ENCODE measurements at regions not wholly inside any gene's neighbourhood (a gene's known extent, or its start where the extent isn't known, plus 50 kb on each side); places are given as distances from the start of the nearest gene placed in this dataset.
A peak's percentile ranks its signal among the peaks of the same experiment; 100 is the strongest.

DNA sequence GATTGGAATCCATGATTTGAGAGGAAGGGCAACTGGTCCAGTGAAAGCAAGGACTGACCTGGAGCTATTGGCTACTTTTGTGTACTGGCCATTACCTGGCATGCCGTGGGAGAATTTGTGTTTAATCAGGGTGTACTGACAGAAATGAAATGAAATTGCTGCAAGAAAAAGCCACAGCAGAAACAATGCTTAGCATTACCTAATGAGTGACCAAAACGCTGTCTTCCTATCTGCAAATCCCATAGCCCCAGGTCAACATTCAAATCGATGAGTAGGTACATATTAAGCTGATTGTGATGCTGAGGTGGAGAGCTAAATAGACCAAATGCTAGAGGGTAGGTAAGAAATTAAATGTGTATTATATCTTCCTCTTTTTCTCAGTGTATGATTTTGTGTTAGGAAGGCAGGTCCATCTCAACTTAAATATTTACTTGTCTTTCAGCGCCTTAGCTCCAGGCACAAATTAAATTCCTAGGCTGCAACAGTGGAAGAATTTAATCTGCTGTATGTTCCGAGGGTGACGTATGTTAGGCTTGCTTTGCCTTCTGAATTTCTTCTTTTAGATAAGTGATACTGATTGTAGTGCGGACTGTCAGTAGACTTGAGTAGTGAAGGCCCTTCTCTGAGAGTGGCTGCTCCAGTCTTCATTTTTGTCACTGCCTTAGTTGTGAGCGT lies 331.1 kb downstream of the SV2B start:
- H2BK5ac ChIP-seq (ENCODE audit: low read length) = no peak overlapping the region
- WGBS (ENCODE audit: extremely low coverage, insufficient coverage, low lambda C conversion rate) = no CpG with 5 or more reads among the region's 8 CpGs
- no peak overlapping the region for H2AK5ac ChIP-seq (ENCODE audit: low read length)
- H2BK15ac ChIP-seq (replicated peaks; ENCODE audit: low read depth) = no peak overlapping the region
- H3K27ac ChIP-seq (ENCODE audit: low read depth, low read length) = no peak overlapping the region
- no peaks in the 10 kb centered on the region for H3K36me3 ChIP-seq (ENCODE audit: control insufficient read depth, insufficient read depth, low read length)
- no peak overlapping the region for H3K4me2 ChIP-seq (ENCODE audit: low read length)
- H3K4me1 ChIP-seq (ENCODE audit: control insufficient read depth, low read depth, low read length) = no peaks in the 10 kb centered on the region
- H3K4me3 ChIP-seq (ENCODE audit: low read length) = no peak overlapping the region
- H3K79me1 ChIP-seq (ENCODE audit: low read length) = no peaks in the 10 kb centered on the region
- H3K9ac ChIP-seq (ENCODE audit: low read length) = no peak overlapping the region
- H3K79me2 ChIP-seq (ENCODE audit: control insufficient read depth, insufficient read depth, low read length) = no peaks in the 10 kb centered on the region
- DNase-seq = no peak
- no peak overlapping the region for H4K5ac ChIP-seq (ENCODE audit: low read length)
- H3K27me3 ChIP-seq (ENCODE audit: insufficient read depth, low read length, poor library complexity) = no peaks in the 10 kb centered on the region
- no peak overlapping the region for H3K23ac ChIP-seq (ENCODE audit: low read length)
- H3K4ac ChIP-seq (ENCODE audit: low read depth, low read length) = no peak overlapping the region
- H3K18ac ChIP-seq (ENCODE audit: low read length) = no peak overlapping the region
- no peak overlapping the region for H2BK120ac ChIP-seq (ENCODE audit: low read depth, low read length)
- H3K56ac ChIP-seq (ENCODE audit: low read length) = no peak overlapping the region
- H4K8ac ChIP-seq (ENCODE audit: low read depth, low read length) = no peak overlapping the region

DNA sequence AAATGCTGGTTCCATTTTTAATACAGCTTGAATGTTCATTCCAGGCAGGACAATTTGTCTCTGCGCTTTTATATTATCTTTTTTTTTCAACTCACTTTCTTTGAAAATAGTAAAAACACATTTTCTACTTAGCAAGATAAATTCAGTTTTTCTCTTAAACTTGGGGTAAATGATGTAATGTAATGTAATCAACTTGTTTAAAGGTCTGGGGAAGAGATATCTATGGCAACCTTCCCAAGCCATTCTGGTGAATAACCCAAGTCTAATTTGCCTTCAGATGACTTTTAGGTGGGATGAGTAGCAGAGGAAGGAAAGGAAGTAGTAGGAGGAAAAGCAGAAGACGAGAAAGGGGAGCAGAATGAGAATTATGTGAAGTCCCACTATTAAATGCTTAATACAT lies 335.1 kb downstream of the SV2B start:
- Histone ChIP-seq H3K4ac (ENCODE audit: low read depth, low read length) (no peak overlapping the region), H3K79me1 (ENCODE audit: low read length) (no peaks in the 10 kb centered on the region), H3K23ac (ENCODE audit: low read length) (no peak overlapping the region), H3K27me3 (ENCODE audit: insufficient read depth, low read length, poor library complexity) (no peaks in the 10 kb centered on the region), H3K56ac (ENCODE audit: low read length) (no peak overlapping the region), H3K4me3 (ENCODE audit: low read length) (no peak overlapping the region), H3K9ac (ENCODE audit: low read length) (no peak overlapping the region), H3K36me3 (ENCODE audit: control insufficient read depth, insufficient read depth, low read length) (no peaks in the 10 kb centered on the region), H2AK5ac (ENCODE audit: low read length) (no peak overlapping the region), H3K4me1 (ENCODE audit: control insufficient read depth, low read depth, low read length) (no peaks in the 10 kb centered on the region), H2BK15ac (replicated peaks; ENCODE audit: low read depth) (no peak overlapping the region), H3K27ac (ENCODE audit: low read depth, low read length) (no peak overlapping the region), H3K18ac (ENCODE audit: low read length) (no peak overlapping the region), H4K5ac (ENCODE audit: low read length) (no peak overlapping the region), H2BK120ac (ENCODE audit: low read depth, low read length) (no peak overlapping the region), H3K79me2 (ENCODE audit: control insufficient read depth, insufficient read depth, low read length) (no peaks in the 10 kb centered on the region), H3K4me2 (ENCODE audit: low read length) (no peak overlapping the region), H2BK5ac (ENCODE audit: low read length) (no peak overlapping the region), H4K8ac (ENCODE audit: low read depth, low read length) (no peak overlapping the region)
- WGBS (ENCODE audit: extremely low coverage, insufficient coverage, low lambda C conversion rate) = no CpG with 5 or more reads among the region's 2 CpGs
- no peak for DNase-seq

DNA sequence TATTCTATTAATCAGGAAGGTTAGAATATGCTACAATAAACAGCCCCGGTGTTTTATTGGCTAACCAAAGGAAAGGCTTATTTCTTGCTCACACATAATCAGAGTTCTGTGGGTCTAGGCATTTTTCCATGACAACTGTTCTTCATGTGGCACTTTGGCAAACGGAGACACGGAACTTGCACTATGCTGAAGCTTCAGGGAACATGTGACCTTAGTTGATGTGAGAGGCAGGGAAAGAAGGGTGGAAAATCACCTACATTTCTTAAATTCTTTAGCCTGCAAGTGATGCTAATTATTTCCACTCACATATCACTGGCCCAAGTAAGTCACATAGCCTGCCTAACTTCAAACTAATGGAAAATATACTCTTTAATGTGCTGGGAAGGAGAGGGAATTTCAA lies 344.6 kb downstream of the SV2B start:
- Histone ChIP-seq H3K79me1 (ENCODE audit: low read length) (no peaks in the 10 kb centered on the region), H2BK5ac (ENCODE audit: low read length) (no peak overlapping the region), H3K4me3 (ENCODE audit: low read length) (no peak overlapping the region), H3K4ac (ENCODE audit: low read depth, low read length) (no peak overlapping the region), H3K56ac (ENCODE audit: low read length) (no peak overlapping the region), H2BK120ac (ENCODE audit: low read depth, low read length) (no peak overlapping the region), H3K4me2 (ENCODE audit: low read length) (no peak overlapping the region), H2AK5ac (ENCODE audit: low read length) (no peak overlapping the region), H3K27ac (ENCODE audit: low read depth, low read length) (no peak overlapping the region), H2BK15ac (replicated peaks; ENCODE audit: low read depth) (no peak overlapping the region), H3K23ac (ENCODE audit: low read length) (no peak overlapping the region), H3K27me3 (ENCODE audit: insufficient read depth, low read length, poor library complexity) (no peaks in the 10 kb centered on the region), H3K18ac (ENCODE audit: low read length) (no peak overlapping the region), H4K8ac (ENCODE audit: low read depth, low read length) (no peak overlapping the region), H3K79me2 (ENCODE audit: control insufficient read depth, insufficient read depth, low read length) (no peaks in the 10 kb centered on the region), H3K4me1 (ENCODE audit: control insufficient read depth, low read depth, low read length) (no peaks in the 10 kb centered on the region), H3K9ac (ENCODE audit: low read length) (no peak overlapping the region), H3K36me3 (ENCODE audit: control insufficient read depth, insufficient read depth, low read length) (no peaks in the 10 kb centered on the region), H4K5ac (ENCODE audit: low read length) (no peak overlapping the region)
- DNase-seq = peak; percentile 42
- no CpG with 5 or more reads among the region's 3 CpGs for WGBS (ENCODE audit: extremely low coverage, insufficient coverage, low lambda C conversion rate)

GRCh38 chr15:91445695-91446228 lies 345.7 kb downstream of the SV2B start:
- Histone ChIP-seq H2BK120ac (ENCODE audit: low read depth, low read length) (no peak overlapping the region), H2BK5ac (ENCODE audit: low read length) (no peak overlapping the region), H3K36me3 (ENCODE audit: control insufficient read depth, insufficient read depth, low read length) (no peaks in the 10 kb centered on the region), H4K5ac (ENCODE audit: low read length) (no peak overlapping the region), H3K79me2 (ENCODE audit: control insufficient read depth, insufficient read depth, low read length) (no peaks in the 10 kb centered on the region), H3K4me1 (ENCODE audit: control insufficient read depth, low read depth, low read length) (no peaks in the 10 kb centered on the region), H3K27ac (ENCODE audit: low read depth, low read length) (no peak overlapping the region), H3K79me1 (ENCODE audit: low read length) (no peaks in the 10 kb centered on the region), H3K4me3 (ENCODE audit: low read length) (no peak overlapping the region), H3K9ac (ENCODE audit: low read length) (no peak overlapping the region), H3K18ac (ENCODE audit: low read length) (no peak overlapping the region), H3K4me2 (ENCODE audit: low read length) (no peak overlapping the region), H2BK15ac (replicated peaks; ENCODE audit: low read depth) (no peak overlapping the region), H4K8ac (ENCODE audit: low read depth, low read length) (no peak overlapping the region), H3K4ac (ENCODE audit: low read depth, low read length) (no peak overlapping the region), H2AK5ac (ENCODE audit: low read length) (no peak overlapping the region), H3K56ac (ENCODE audit: low read length) (no peak overlapping the region), H3K23ac (ENCODE audit: low read length) (no peak overlapping the region), H3K27me3 (ENCODE audit: insufficient read depth, low read length, poor library complexity) (no peaks in the 10 kb centered on the region)
- WGBS (ENCODE audit: extremely low coverage, insufficient coverage, low lambda C conversion rate) = no CpG with 5 or more reads among the region's 3 CpGs
- no peak for DNase-seq

GRCh38 chr15:91447991-91448644 lies 348.1 kb downstream of the SV2B start:
- Histone ChIP-seq H3K4me1 (ENCODE audit: control insufficient read depth, low read depth, low read length) (no peaks in the 10 kb centered on the region), H3K27me3 (ENCODE audit: insufficient read depth, low read length, poor library complexity) (no peaks in the 10 kb centered on the region), H3K4me3 (ENCODE audit: low read length) (no peak overlapping the region), H3K79me1 (ENCODE audit: low read length) (no peaks in the 10 kb centered on the region), H3K27ac (ENCODE audit: low read depth, low read length) (no peak overlapping the region), H4K8ac (ENCODE audit: low read depth, low read length) (no peak overlapping the region), H3K23ac (ENCODE audit: low read length) (no peak overlapping the region), H2AK5ac (ENCODE audit: low read length) (no peak overlapping the region), H3K18ac (ENCODE audit: low read length) (no peak overlapping the region), H4K5ac (ENCODE audit: low read length) (no peak overlapping the region), H2BK5ac (ENCODE audit: low read length) (no peak overlapping the region), H2BK15ac (replicated peaks; ENCODE audit: low read depth) (no peak overlapping the region), H3K79me2 (ENCODE audit: control insufficient read depth, insufficient read depth, low read length) (no peaks in the 10 kb centered on the region), H3K4ac (ENCODE audit: low read depth, low read length) (no peak overlapping the region), H3K56ac (ENCODE audit: low read length) (no peak overlapping the region), H2BK120ac (ENCODE audit: low read depth, low read length) (no peak overlapping the region), H3K36me3 (ENCODE audit: control insufficient read depth, insufficient read depth, low read length) (no peaks in the 10 kb centered on the region), H3K4me2 (ENCODE audit: low read length) (no peak overlapping the region), H3K9ac (ENCODE audit: low read length) (no peak overlapping the region)
- DNase-seq = no peak
- no CpG with 5 or more reads among the region's 3 CpGs for WGBS (ENCODE audit: extremely low coverage, insufficient coverage, low lambda C conversion rate)
